MCF 10A (cell line): ENCODE measurements at regions not wholly inside any gene's neighbourhood (a gene's known extent, or its start where the extent isn't known, plus 50 kb on each side); places are given as distances from the start of the nearest gene placed in this dataset.

Source experiments
- BruUV-seq: library from RNA; stranded (reverse); fragments of 400-500 nt; replicated peaks from 2 replicates; lab custom pipeline; 2021; lab: Mats Ljungman, UMichigan
- CTCF ChIA-PET: fragments of 300-600 bp; sonication (Branson Sonifier 250); formaldehyde crosslinking; extraction: SDS; loops from one replicate; lab custom pipeline; 2021; ENCODE audit warnings: antibody characterized with exemption, inconsistent platforms; lab: Yijun Ruan, JAX
- POLR2A ChIA-PET: fragments of 300-600, 350-650 bp; sonication (Branson Sonifier 250); formaldehyde crosslinking; extraction: SDS; loops from one replicate; lab custom pipeline; 2020; ENCODE audit warnings: antibody characterized with exemption, inconsistent platforms; lab: Yijun Ruan, JAX
- DNase-seq: peaks from one replicate; pipeline ENCODE4 v3.0.0-alpha.2; 2018; ENCODE audit not compliant: unreplicated experiment
- H3K27ac Mint-ChIP-seq: one replicate; pipeline ENCODE4 v1.8.0; 2022; ENCODE audit warnings: mild to moderate bottlenecking, low read depth, mixed read lengths; ENCODE audit not compliant: unreplicated experiment
- H3K27me3 Mint-ChIP-seq: one replicate; pipeline ENCODE4 v1.8.0; 2022; ENCODE audit warnings: mixed read lengths; ENCODE audit not compliant: insufficient read depth, unreplicated experiment
- H3K36me3 Mint-ChIP-seq: one replicate; pipeline ENCODE4 v1.8.0; 2022; ENCODE audit warnings: mild to moderate bottlenecking, moderate library complexity, mixed read lengths; ENCODE audit not compliant: insufficient read depth, unreplicated experiment
- H3K4me1 Mint-ChIP-seq: one replicate; pipeline ENCODE4 v1.8.0; 2022; ENCODE audit warnings: mixed read lengths; ENCODE audit not compliant: insufficient read depth, unreplicated experiment
- H3K4me3 Mint-ChIP-seq: one replicate; pipeline ENCODE4 v1.8.0; 2022; ENCODE audit warnings: mild to moderate bottlenecking, moderate library complexity, mixed read lengths; ENCODE audit not compliant: unreplicated experiment
- H3K9me3 Mint-ChIP-seq: one replicate; pipeline ENCODE4 v1.8.0; 2022; ENCODE audit warnings: mixed read lengths; ENCODE audit not compliant: unreplicated experiment
- CTCF ChIP-seq: fragments of 200-600 bp; IDR thresholded peaks from one replicate; pipeline ENCODE4 v1.8.0; 2022; ENCODE audit warnings: antibody characterized with exemption, mild to moderate bottlenecking; ENCODE audit not compliant: unreplicated experiment
- intact Hi-C: fragments of 100-400 bp; cut with micrococcal nuclease; formaldehyde crosslinking; loops from 2 replicates; pipeline ENCODE4 v1.14.1; 2022

GRCh38 chr4:11009281-11009680, 324.7 kb upstream of the CLNK start:
- no peak overlapping the region for H3K27ac Mint-ChIP-seq
- H3K36me3 Mint-ChIP-seq = peaks cover 4% of the 10 kb centered on the region
- no peak overlapping the region for H3K4me3 Mint-ChIP-seq
- no peak for DNase-seq
- no peak for TF ChIP-seq CTCF
- ChIA-PET POLR2A (no interaction called here), CTCF (no interaction called here)
- no peaks in the 10 kb centered on the region for H3K27me3 Mint-ChIP-seq
- H3K9me3 Mint-ChIP-seq = peaks cover 23% of the 10 kb centered on the region
- intact Hi-C loops = no loop called here
- no peaks in the 10 kb centered on the region for H3K4me1 Mint-ChIP-seq
- no TSS peak for BruUV-seq

GRCh38 chr4:11005300-11005699, 320.7 kb upstream of the CLNK start:
- POLR2A ChIA-PET = no interaction called here
- H3K36me3 Mint-ChIP-seq = no peaks in the 10 kb centered on the region
- CTCF ChIA-PET = interaction anchor here (0.6 kb wide), 1 partner anchor 17 kb away, joined by 3 read pairs; no protein-coding TSS in a partner anchor
- no peak for DNase-seq
- H3K4me3 Mint-ChIP-seq = no peak overlapping the region
- TF ChIP-seq CTCF = no peak
- no peak overlapping the region for H3K27ac Mint-ChIP-seq
- H3K4me1 Mint-ChIP-seq = no peaks in the 10 kb centered on the region
- intact Hi-C loops = no loop called here
- BruUV-seq = no TSS peak
- H3K27me3 Mint-ChIP-seq = no peaks in the 10 kb centered on the region
- H3K9me3 Mint-ChIP-seq = peaks cover 31% of the 10 kb centered on the region

- no peak overlapping the region for H3K27ac Mint-ChIP-seq
- intact Hi-C loops = no loop called here
- CTCF ChIA-PET = no interaction called here
- no peak overlapping the region for H3K4me3 Mint-ChIP-seq
- DNase-seq = no peak
- no peaks in the 10 kb centered on the region for H3K27me3 Mint-ChIP-seq
- peaks cover 31% of the 10 kb centered on the region for H3K9me3 Mint-ChIP-seq
- POLR2A ChIA-PET = no interaction called here
- no peak for TF ChIP-seq CTCF
- H3K36me3 Mint-ChIP-seq = no peaks in the 10 kb centered on the region
- no peaks in the 10 kb centered on the region for H3K4me1 Mint-ChIP-seq
- BruUV-seq = no TSS peak
These were observed 320.2 kb upstream of the CLNK start for GRCh38 chr4:11004818-11005217.

GRCh38 chr4:11002961-11003360, 318.4 kb upstream of the CLNK start:
- no peak for DNase-seq
- POLR2A ChIA-PET = no interaction called here
- intact Hi-C loops = no loop called here
- H3K36me3 Mint-ChIP-seq = no peaks in the 10 kb centered on the region
- CTCF ChIA-PET = interaction anchor here (0.7 kb wide), 1 partner anchor 111 kb away, joined by 3 read pairs; no protein-coding TSS in a partner anchor
- H3K4me3 Mint-ChIP-seq = no peak overlapping the region
- no peak overlapping the region for H3K27ac Mint-ChIP-seq
- H3K4me1 Mint-ChIP-seq = no peaks in the 10 kb centered on the region
- peaks cover 40% of the 10 kb centered on the region for H3K9me3 Mint-ChIP-seq
- no TSS peak for BruUV-seq
- no peak for TF ChIP-seq CTCF
- H3K27me3 Mint-ChIP-seq = no peaks in the 10 kb centered on the region
